GM12878 (cell line): ENCODE measurements at regions not wholly inside any gene's neighbourhood (a gene's known extent, or its start where the extent isn't known, plus 50 kb on each side); places are given as distances from the start of the nearest gene placed in this dataset.

Source experiments
- ATAC-seq: fragments of 200-7000 bp; cut with Tn5 transposase; 3 replicates; pipeline ENCODE4 v1.9.1; 2020; ENCODE audit warnings: mild to moderate bottlenecking, moderate library complexity
- BruUV-seq: library from RNA; stranded (reverse); fragments of 400-500 nt; replicated peaks from 2 replicates; lab custom pipeline; 2021; lab: Mats Ljungman, UMichigan
- CTCF ChIA-PET: fragments of 300-600 bp; sonication (Branson Sonifier 250); formaldehyde crosslinking; extraction: SDS; loops from one replicate; lab custom pipeline; 2021; ENCODE audit warnings: inconsistent platforms; lab: Yijun Ruan, JAX
- POLR2A ChIA-PET: fragments of 350-600 bp; formaldehyde crosslinking; extraction: SDS; loops from one replicate; lab custom pipeline; 2021; ENCODE audit warnings: inconsistent platforms; lab: Charles Lee
- RAD21 ChIA-PET: fragments of 300-600 bp; sonication (Branson Sonifier 250); formaldehyde crosslinking; loops from one replicate; lab custom pipeline; 2023; ENCODE audit warnings: antibody characterized with exemption; ENCODE audit not compliant: unreplicated experiment; lab: Charles Lee
- SMC1A ChIA-PET: fragments of 300-600 bp; sonication (Branson Sonifier 250); formaldehyde crosslinking; loops from one replicate; lab custom pipeline; 2023; ENCODE audit not compliant: unreplicated experiment, uncharacterized antibody; lab: Charles Lee
- DNase-seq: peaks from one replicate; pipeline ENCODE4 v3.0.0-alpha.2; 2011; ENCODE audit warnings: low read depth, low spot score
- FAIRE-seq: peaks from 3 replicates; lab custom pipeline; 2011; peaks lifted over from hg19 to GRCh38; lab: Jason Lieb, UNC
- H2AFZ ChIP-seq: 2 replicates; pipeline ENCODE4 v1.6.0; 2011; ENCODE audit warnings: low read depth, low read length, control low read depth; ENCODE audit not compliant: control insufficient read depth
- H3K27ac ChIP-seq: 2 replicates; pipeline ENCODE4 v1.5.1; 2011; ENCODE audit warnings: control low read depth; ENCODE audit not compliant: control insufficient read depth, insufficient read depth
- H3K27me3 ChIP-seq, 2 experiments: replicated peaks in 1 of 2; 2 replicates each; pipeline versions ENCODE4 v1.6.0 to v1.6.1; 2011; ENCODE audit warnings: low read length in 1 of 2; ENCODE audit not compliant: control insufficient read depth in 2 of 2, insufficient read depth in 2 of 2
- H3K36me3 ChIP-seq, 2 experiments: 2 replicates each; pipeline ENCODE4 v1.5.1; 2011; ENCODE audit warnings: low read length in 1 of 2; ENCODE audit not compliant: control insufficient read depth in 2 of 2, insufficient read depth in 2 of 2
- H3K4me1 ChIP-seq: 2 replicates; pipeline ENCODE4 v1.6.1; 2011; ENCODE audit warnings: mild to moderate bottlenecking, low read length, moderate library complexity, mixed read lengths; ENCODE audit not compliant: control insufficient read depth, insufficient read depth
- H3K4me2 ChIP-seq: 2 replicates; pipeline ENCODE4 v1.6.0; 2011; ENCODE audit warnings: control low read depth; ENCODE audit not compliant: control insufficient read depth, insufficient read depth
- H3K4me3 ChIP-seq: fragments of 200-600 bp; sonication (generic); 2 replicates; pipeline ENCODE4 v1.5.1; 2016
- H3K79me2 ChIP-seq: 2 replicates; pipeline ENCODE4 v1.6.0; 2011; ENCODE audit warnings: low read length; ENCODE audit not compliant: control insufficient read depth, insufficient read depth
- H3K9ac ChIP-seq: 2 replicates; pipeline ENCODE4 v1.8.0; 2011; ENCODE audit warnings: low read length, control low read depth, mixed read lengths; ENCODE audit not compliant: control insufficient read depth, insufficient read depth
- H3K9me3 ChIP-seq: replicated peaks from 3 replicates; pipeline ENCODE4 v1.5.1; 2011; ENCODE audit warnings: mild to moderate bottlenecking, low read length; ENCODE audit not compliant: control insufficient read depth, insufficient read depth
- H4K20me1 ChIP-seq: 2 replicates; pipeline ENCODE4 v1.6.0; 2011; ENCODE audit not compliant: control insufficient read depth, insufficient read depth
- CEBPB ChIP-seq, 2 experiments: fragments of 150-350 bp in 1 of 2; IDR thresholded peaks; 2 replicates each; pipeline ENCODE4 v1.6.1; 2012 to 2014; ENCODE audit warnings: low read depth in 2 of 2, low read length in 2 of 2, borderline replicate concordance in 1 of 2, inconsistent platforms in 1 of 2
- EED ChIP-seq: sonication (generic); IDR thresholded peaks from 2 replicates; pipeline ENCODE4 v1.6.1; 2016; ENCODE audit warnings: antibody characterized with exemption, low read depth
- ESRRA ChIP-seq: IDR thresholded peaks from 2 replicates; pipeline ENCODE4 v1.6.1; 2012; ENCODE audit warnings: mild to moderate bottlenecking, low read length, improper control_type of control experiment
- FOXK2 ChIP-seq: fragments of 450-650 bp; IDR thresholded peaks from 2 replicates; pipeline ENCODE4 v1.6.1; 2017; ENCODE audit warnings: mild to moderate bottlenecking, moderate library complexity
- FOXM1 ChIP-seq: IDR thresholded peaks from 2 replicates; pipeline ENCODE4 v1.6.1; 2012; ENCODE audit warnings: low read depth, mild to moderate bottlenecking, inconsistent platforms, low read length, moderate library complexity
- MEF2B ChIP-seq: fragments of 450-650 bp; IDR thresholded peaks from 2 replicates; pipeline ENCODE4 v1.6.1; 2018; ENCODE audit warnings: mild to moderate bottlenecking, moderate library complexity; ENCODE audit not compliant: partially characterized antibody, poor library complexity, severe bottlenecking
- NFYA ChIP-seq: IDR thresholded peaks from 2 replicates; pipeline ENCODE4 v1.6.1; 2011; ENCODE audit warnings: low read depth, mild to moderate bottlenecking, low read length, improper control_type of control experiment, borderline replicate concordance
- NFYB ChIP-seq: IDR thresholded peaks from 2 replicates; pipeline ENCODE4 v1.6.1; 2011; ENCODE audit warnings: low read depth, mild to moderate bottlenecking, low read length, improper control_type of control experiment, moderate library complexity; ENCODE audit not compliant: insufficient read depth
- PML ChIP-seq: IDR thresholded peaks from 2 replicates; pipeline ENCODE4 v1.6.1; 2012; ENCODE audit warnings: low read length, inconsistent platforms
- RAD51 ChIP-seq: fragments of 450-650 bp; IDR thresholded peaks from 2 replicates; pipeline ENCODE4 v1.6.1; 2016; ENCODE audit warnings: moderate library complexity, mild to moderate bottlenecking, inconsistent platforms
- SMAD5 ChIP-seq: IDR thresholded peaks from 2 replicates; pipeline ENCODE4 v1.6.1; 2016; ENCODE audit warnings: antibody characterized with exemption, low read depth
- STAT1 ChIP-seq: fragments of 450-650 bp; conservative IDR thresholded peaks from 2 replicates; pipeline ENCODE4 v1.6.1; 2014; ENCODE audit warnings: antibody characterized with exemption, mild to moderate bottlenecking
- WGBS: methylation state at CpG from one replicate; pipeline ENCODE4 v1.1.6; 2016; ENCODE audit warnings: low lambda C conversion rate; ENCODE audit not compliant: insufficient replicate concordance, insufficient coverage; ENCODE audit errors: missing lambda C conversion rate; 5-methylcytosine and 5-hydroxymethylcytosine counted together
- in situ Hi-C: fragments of 300-500 bp; cut with MboI; formaldehyde crosslinking; loops from 9 replicates; pipeline ENCODE4 v1.14.3; 2018; ENCODE audit warnings: mixed read lengths
- intact Hi-C: fragments of 100-400 bp; cut with micrococcal nuclease; formaldehyde crosslinking; loops from one replicate; pipeline ENCODE4 v1.14.2; 2022; ENCODE audit not compliant: unreplicated experiment
- TF ChIP-seq, protein P1 (sequence below): fragments of 450-650 bp; IDR thresholded peaks from 2 replicates; pipeline ENCODE4 v1.6.1; 2016; ENCODE audit warnings: mild to moderate bottlenecking
- TF ChIP-seq, protein P2 (sequence below): IDR thresholded peaks from 2 replicates; pipeline ENCODE4 v1.6.1; 2011; ENCODE audit warnings: borderline replicate concordance, low read depth, mild to moderate bottlenecking, moderate library complexity, mixed read lengths, low read length; ENCODE audit not compliant: insufficient read depth; ENCODE audit errors: extremely low read length
- TF ChIP-seq, protein P3 (sequence below): IDR thresholded peaks from 2 replicates; pipeline ENCODE4 v1.6.1; 2011; ENCODE audit warnings: low read depth, mild to moderate bottlenecking, low read length, moderate library complexity, borderline replicate concordance; ENCODE audit errors: extremely low read depth
- TF ChIP-seq, protein P4 (sequence below): IDR thresholded peaks from 2 replicates; pipeline ENCODE4 v1.6.1; 2012; ENCODE audit warnings: improper control_type of control experiment, low read depth, low read length; ENCODE audit not compliant: insufficient replicate concordance

DNA sequence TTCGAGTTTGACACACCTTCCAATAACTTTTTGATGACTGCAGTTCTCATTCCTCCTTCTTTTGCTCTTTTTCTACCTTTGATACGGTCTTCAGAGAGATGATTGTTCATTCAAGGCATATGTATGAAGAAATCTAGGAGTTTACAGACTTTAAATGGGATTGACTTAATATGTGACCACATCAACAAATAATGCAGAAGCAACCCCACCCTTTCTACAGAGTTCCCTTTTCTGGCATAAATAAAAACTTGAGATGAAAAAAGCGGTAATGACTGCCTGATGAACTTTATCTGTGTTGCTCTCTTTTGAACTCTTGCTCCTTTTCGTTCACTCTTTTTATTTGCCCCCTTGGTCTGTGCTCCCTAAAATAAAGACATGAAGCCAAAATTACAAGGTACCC, 161.7 kb downstream of the C7orf25 start (continued):
- TF ChIP-seq, protein P1, sequence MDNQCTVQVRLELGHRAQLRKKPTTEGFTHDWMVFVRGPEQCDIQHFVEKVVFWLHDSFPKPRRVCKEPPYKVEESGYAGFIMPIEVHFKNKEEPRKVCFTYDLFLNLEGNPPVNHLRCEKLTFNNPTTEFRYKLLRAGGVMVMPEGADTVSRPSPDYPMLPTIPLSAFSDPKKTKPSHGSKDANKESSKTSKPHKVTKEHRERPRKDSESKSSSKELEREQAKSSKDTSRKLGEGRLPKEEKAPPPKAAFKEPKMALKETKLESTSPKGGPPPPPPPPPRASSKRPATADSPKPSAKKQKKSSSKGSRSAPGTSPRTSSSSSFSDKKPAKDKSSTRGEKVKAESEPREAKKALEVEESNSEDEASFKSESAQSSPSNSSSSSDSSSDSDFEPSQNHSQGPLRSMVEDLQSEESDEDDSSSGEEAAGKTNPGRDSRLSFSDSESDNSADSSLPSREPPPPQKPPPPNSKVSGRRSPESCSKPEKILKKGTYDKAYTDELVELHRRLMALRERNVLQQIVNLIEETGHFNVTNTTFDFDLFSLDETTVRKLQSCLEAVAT = no peak
- TF ChIP-seq NFYB (no peak), NFYA (no peak), FOXK2 (no peak), PML (no peak), FOXM1 (no peak), SMAD5 (no peak), CEBPB (IDR thresholded peaks at IDR 0.05; ENCODE audit: borderline replicate concordance in 1 of 2, low read depth in 2 of 2, low read length in 2 of 2) (no peak), RAD51 (no peak)

DNA sequence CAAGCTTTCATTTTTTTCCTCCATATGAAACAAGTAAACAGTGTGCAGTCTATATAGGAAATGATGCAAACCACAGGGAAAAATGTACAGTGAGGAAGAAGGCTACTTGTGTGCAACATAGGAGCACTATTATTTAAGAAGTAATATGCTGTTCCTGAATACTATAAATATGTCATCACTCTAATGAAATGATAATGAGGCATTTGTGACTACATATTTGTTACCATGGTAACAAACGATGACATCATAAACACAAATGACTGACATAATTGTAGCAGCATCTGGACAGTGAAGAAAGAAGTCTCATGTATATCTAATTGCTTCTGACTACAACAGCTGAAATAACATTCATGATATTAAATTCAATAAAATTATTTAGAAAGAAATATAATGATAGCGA, 164.8 kb downstream of the C7orf25 start:
- no peak for ATAC-seq
- RAD21 ChIA-PET = no interaction called here
- POLR2A ChIA-PET = no interaction called here
- TF ChIP-seq, protein P2, sequence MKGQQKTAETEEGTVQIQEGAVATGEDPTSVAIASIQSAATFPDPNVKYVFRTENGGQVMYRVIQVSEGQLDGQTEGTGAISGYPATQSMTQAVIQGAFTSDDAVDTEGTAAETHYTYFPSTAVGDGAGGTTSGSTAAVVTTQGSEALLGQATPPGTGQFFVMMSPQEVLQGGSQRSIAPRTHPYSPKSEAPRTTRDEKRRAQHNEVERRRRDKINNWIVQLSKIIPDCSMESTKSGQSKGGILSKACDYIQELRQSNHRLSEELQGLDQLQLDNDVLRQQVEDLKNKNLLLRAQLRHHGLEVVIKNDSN = no peak
- TF ChIP-seq, protein P3, sequence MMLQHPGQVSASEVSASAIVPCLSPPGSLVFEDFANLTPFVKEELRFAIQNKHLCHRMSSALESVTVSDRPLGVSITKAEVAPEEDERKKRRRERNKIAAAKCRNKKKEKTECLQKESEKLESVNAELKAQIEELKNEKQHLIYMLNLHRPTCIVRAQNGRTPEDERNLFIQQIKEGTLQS = no peak
- TF ChIP-seq STAT1 (no peak), MEF2B (no peak), ESRRA (no peak), EED (no peak)
- TF ChIP-seq, protein P4, sequence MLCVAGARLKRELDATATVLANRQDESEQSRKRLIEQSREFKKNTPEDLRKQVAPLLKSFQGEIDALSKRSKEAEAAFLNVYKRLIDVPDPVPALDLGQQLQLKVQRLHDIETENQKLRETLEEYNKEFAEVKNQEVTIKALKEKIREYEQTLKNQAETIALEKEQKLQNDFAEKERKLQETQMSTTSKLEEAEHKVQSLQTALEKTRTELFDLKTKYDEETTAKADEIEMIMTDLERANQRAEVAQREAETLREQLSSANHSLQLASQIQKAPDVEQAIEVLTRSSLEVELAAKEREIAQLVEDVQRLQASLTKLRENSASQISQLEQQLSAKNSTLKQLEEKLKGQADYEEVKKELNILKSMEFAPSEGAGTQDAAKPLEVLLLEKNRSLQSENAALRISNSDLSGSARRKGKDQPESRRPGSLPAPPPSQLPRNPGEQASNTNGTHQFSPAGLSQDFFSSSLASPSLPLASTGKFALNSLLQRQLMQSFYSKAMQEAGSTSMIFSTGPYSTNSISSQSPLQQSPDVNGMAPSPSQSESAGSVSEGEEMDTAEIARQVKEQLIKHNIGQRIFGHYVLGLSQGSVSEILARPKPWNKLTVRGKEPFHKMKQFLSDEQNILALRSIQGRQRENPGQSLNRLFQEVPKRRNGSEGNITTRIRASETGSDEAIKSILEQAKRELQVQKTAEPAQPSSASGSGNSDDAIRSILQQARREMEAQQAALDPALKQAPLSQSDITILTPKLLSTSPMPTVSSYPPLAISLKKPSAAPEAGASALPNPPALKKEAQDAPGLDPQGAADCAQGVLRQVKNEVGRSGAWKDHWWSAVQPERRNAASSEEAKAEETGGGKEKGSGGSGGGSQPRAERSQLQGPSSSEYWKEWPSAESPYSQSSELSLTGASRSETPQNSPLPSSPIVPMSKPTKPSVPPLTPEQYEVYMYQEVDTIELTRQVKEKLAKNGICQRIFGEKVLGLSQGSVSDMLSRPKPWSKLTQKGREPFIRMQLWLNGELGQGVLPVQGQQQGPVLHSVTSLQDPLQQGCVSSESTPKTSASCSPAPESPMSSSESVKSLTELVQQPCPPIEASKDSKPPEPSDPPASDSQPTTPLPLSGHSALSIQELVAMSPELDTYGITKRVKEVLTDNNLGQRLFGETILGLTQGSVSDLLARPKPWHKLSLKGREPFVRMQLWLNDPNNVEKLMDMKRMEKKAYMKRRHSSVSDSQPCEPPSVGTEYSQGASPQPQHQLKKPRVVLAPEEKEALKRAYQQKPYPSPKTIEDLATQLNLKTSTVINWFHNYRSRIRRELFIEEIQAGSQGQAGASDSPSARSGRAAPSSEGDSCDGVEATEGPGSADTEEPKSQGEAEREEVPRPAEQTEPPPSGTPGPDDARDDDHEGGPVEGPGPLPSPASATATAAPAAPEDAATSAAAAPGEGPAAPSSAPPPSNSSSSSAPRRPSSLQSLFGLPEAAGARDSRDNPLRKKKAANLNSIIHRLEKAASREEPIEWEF = no peak

More for the DNA sequence above, 164.8 kb downstream of the C7orf25 start:
- DNase-seq = no peak
- no peak overlapping the region for H3K4me2 ChIP-seq
- H4K20me1 ChIP-seq = no peaks in the 10 kb centered on the region
- WGBS = 13% methylated on average over 2 of the region's 2 CpGs
- no peaks in the 10 kb centered on the region for H3K79me2 ChIP-seq
- no peak overlapping the region for H3K9ac ChIP-seq
- in situ Hi-C loops (no loop called here), intact Hi-C loops (no loop called here)
- no TSS peak for BruUV-seq
- ChIA-PET CTCF (interaction anchor here (1.0 kb wide), 1 partner anchor 12 kb away, joined by 5 read pairs; no protein-coding TSS in a partner anchor), SMC1A (no interaction called here)
- no peak for FAIRE-seq
- no peaks in the 10 kb centered on the region for H3K4me1 ChIP-seq
- no peak overlapping the region for H3K27ac ChIP-seq
- H3K4me3 ChIP-seq = no peak overlapping the region
- no peaks in the 10 kb centered on the region for H3K36me3 ChIP-seq
- H3K9me3 ChIP-seq = no peaks in the 10 kb centered on the region
- H2AFZ ChIP-seq = no peak overlapping the region
- H3K27me3 ChIP-seq = no peaks in the 10 kb centered on the region; a peak in 1 of 4 replicates
